PC-9 (cell line): ENCODE measurements at regions not wholly inside any gene's neighbourhood (a gene's known extent, or its start where the extent isn't known, plus 50 kb on each side); places are given as distances from the start of the nearest gene placed in this dataset.
"Not testable (repeated sequence)": the region's sequence is repeated elsewhere in the genome, so short reads cannot be mapped to it uniquely, and the experiment has no call there.

Experiments
- BruUV-seq: library from RNA; stranded (reverse); fragments of 400-500 nt; replicated peaks from 2 replicates; lab custom pipeline; 2021; lab: Mats Ljungman, UMichigan
- CTCF ChIA-PET: fragments of 300-600 bp; sonication (Branson Sonifier 250); formaldehyde crosslinking; loops from one replicate; lab custom pipeline; 2022; ENCODE audit warnings: antibody characterized with exemption; lab: Charles Lee
- POLR2A ChIA-PET: fragments of 300-600 bp; sonication (Branson Sonifier 250); formaldehyde crosslinking; loops from one replicate; lab custom pipeline; 2022; ENCODE audit warnings: antibody characterized with exemption; ENCODE audit not compliant: unreplicated experiment; lab: Charles Lee
- DNase-seq, 2 experiments: peaks; one replicate each; pipeline versions ENCODE4 v3.0.0 to v3.0.0-alpha.2; 2015 to 2022; ENCODE audit warnings: mixed read lengths in 1 of 2
- H2AFZ ChIP-seq: fragments of 200-600 bp; sonication (generic); 2 replicates; pipeline ENCODE4 v1.8.1; 2017; ENCODE audit warnings: antibody characterized with exemption
- H3F3A ChIP-seq: fragments of 200-600 bp; sonication (generic); 2 replicates; pipeline ENCODE4 v1.8.1; 2017; ENCODE audit warnings: antibody characterized with exemption, mild to moderate bottlenecking, low read depth; ENCODE audit not compliant: insufficient read depth
- H3K27ac ChIP-seq: fragments of 200-600 bp; sonication (generic); 2 replicates; pipeline ENCODE4 v1.6.1; 2016; ENCODE audit warnings: mixed run types
- H3K27me3 ChIP-seq: fragments of 200-600 bp; sonication (generic); 2 replicates; pipeline ENCODE4 v1.6.1; 2016; ENCODE audit warnings: low read depth, mixed run types; ENCODE audit not compliant: insufficient read depth
- H3K36me3 ChIP-seq: fragments of 200-600 bp; sonication (generic); 2 replicates; pipeline ENCODE4 v1.6.1; 2016; ENCODE audit warnings: low read depth, mixed run types
- H3K4me1 ChIP-seq: fragments of 200-600 bp; sonication (generic); replicated peaks from 2 replicates; pipeline ENCODE4 v1.6.1; 2016; ENCODE audit warnings: mixed run types; ENCODE audit not compliant: insufficient read depth
- H3K4me2 ChIP-seq: fragments of 200-600 bp; sonication (generic); 2 replicates; pipeline ENCODE4 v1.6.1; 2017; ENCODE audit warnings: mixed run types
- H3K4me3 ChIP-seq: fragments of 200-600 bp; sonication (generic); 2 replicates; pipeline ENCODE4 v1.6.1; 2016; ENCODE audit warnings: mixed run types
- H3K79me2 ChIP-seq: fragments of 200-600 bp; sonication (generic); 2 replicates; pipeline ENCODE4 v1.6.1; 2017; ENCODE audit warnings: low read depth, mixed run types
- H3K9me2 ChIP-seq: fragments of 200-600 bp; sonication (generic); 2 replicates; pipeline ENCODE4 v1.8.1; 2017; ENCODE audit warnings: mild to moderate bottlenecking; ENCODE audit not compliant: insufficient read depth
- H3K9me3 ChIP-seq: fragments of 200-600 bp; sonication (generic); 2 replicates; pipeline ENCODE4 v1.8.1; 2016; ENCODE audit warnings: low read depth; ENCODE audit not compliant: insufficient read depth
- H4K20me1 ChIP-seq: fragments of 200-600 bp; sonication (generic); 2 replicates; pipeline ENCODE4 v1.8.1; 2017; ENCODE audit not compliant: insufficient read depth
- EZH2 ChIP-seq: fragments of 200-600 bp; sonication (generic); IDR thresholded peaks from 2 replicates; pipeline ENCODE4 v1.8.0; 2017; ENCODE audit warnings: antibody characterized with exemption, low read depth
- intact Hi-C: fragments of 100-400 bp; cut with micrococcal nuclease; formaldehyde crosslinking; loops from one replicate; pipeline ENCODE4 v1.10.0; 2022; ENCODE audit not compliant: unreplicated experiment
- TF ChIP-seq, protein P1 (sequence below): fragments of 200-600 bp; sonication (generic); conservative IDR thresholded peaks from 2 replicates; pipeline ENCODE4 v1.6.1; 2017; ENCODE audit warnings: mixed run types, antibody characterized with exemption, mild to moderate bottlenecking, moderate library complexity

DNA sequence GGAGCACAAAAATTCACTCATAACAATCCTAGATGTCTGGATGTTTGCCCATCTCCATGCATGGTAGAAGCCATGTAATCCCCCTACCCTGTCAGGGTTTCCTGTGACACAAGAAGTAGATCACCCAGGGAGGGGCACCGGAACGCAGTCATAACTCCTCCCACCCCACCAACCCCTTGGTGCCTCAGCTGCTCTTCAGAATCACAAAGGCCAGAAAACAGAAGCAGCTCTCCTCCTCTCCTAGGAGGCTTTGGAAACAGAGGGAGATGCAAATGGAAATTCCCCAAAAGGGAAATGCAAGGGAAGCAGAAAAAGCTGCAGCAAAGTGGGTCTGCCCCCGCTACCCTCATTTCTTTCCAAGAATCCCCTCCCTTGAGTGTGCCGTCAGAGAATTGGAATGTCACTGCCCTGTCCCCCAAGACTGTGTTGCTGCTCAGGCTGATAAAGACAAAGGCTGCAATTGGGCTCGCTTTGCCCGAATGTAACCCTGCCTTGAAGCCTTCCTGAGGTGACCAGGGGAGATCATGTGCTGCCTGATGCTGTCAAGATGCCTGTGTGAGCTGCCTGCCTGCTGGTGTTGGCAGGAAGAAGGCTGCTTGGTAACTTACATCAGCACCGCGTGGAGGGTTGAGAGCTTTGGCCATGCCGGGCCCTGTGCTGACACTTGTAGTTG is 65.5 kb upstream of the ABCA1 start:
- no peaks in the 10 kb centered on the region for H3K9me2 ChIP-seq
- intact Hi-C loops: loop anchor here (2.0 to 5.0 kb wide), 4 partner anchors 13 to 299 kb away; partner anchors contain the start of gene SLC44A1
- H3K9me3 ChIP-seq: no peaks in the 10 kb centered on the region
- no peak overlapping the region for H2AFZ ChIP-seq
- no TSS peak for BruUV-seq
- POLR2A ChIA-PET: interaction anchor here (0.6 to 0.8 kb wide), 2 partner anchors 67 to 79 kb away, joined by 3 to 11 read pairs; no protein-coding TSS in a partner anchor
- peaks cover 51% of the 10 kb centered on the region for H3K4me1 ChIP-seq
- TF ChIP-seq EZH2: no peak
- TF ChIP-seq, protein P1, sequence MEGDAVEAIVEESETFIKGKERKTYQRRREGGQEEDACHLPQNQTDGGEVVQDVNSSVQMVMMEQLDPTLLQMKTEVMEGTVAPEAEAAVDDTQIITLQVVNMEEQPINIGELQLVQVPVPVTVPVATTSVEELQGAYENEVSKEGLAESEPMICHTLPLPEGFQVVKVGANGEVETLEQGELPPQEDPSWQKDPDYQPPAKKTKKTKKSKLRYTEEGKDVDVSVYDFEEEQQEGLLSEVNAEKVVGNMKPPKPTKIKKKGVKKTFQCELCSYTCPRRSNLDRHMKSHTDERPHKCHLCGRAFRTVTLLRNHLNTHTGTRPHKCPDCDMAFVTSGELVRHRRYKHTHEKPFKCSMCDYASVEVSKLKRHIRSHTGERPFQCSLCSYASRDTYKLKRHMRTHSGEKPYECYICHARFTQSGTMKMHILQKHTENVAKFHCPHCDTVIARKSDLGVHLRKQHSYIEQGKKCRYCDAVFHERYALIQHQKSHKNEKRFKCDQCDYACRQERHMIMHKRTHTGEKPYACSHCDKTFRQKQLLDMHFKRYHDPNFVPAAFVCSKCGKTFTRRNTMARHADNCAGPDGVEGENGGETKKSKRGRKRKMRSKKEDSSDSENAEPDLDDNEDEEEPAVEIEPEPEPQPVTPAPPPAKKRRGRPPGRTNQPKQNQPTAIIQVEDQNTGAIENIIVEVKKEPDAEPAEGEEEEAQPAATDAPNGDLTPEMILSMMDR: no peak
- H3K4me2 ChIP-seq: peak overlapping the region; percentile 99
- H3K36me3 ChIP-seq: no peaks in the 10 kb centered on the region
- peak; percentile 82 to 83 for DNase-seq
- H3K4me3 ChIP-seq: no peak overlapping the region
- H4K20me1 ChIP-seq: no peaks in the 10 kb centered on the region
- peak overlapping the region; percentile 99 for H3K27ac ChIP-seq
- peaks cover 37% of the 10 kb centered on the region for H3F3A ChIP-seq
- H3K27me3 ChIP-seq: no peaks in the 10 kb centered on the region
- no peaks in the 10 kb centered on the region for H3K79me2 ChIP-seq
- CTCF ChIA-PET: interaction anchor here (0.5 to 0.6 kb wide), 2 partner anchors 253 to 421 kb away, joined by 3 to 10 read pairs; no protein-coding TSS in a partner anchor

DNA sequence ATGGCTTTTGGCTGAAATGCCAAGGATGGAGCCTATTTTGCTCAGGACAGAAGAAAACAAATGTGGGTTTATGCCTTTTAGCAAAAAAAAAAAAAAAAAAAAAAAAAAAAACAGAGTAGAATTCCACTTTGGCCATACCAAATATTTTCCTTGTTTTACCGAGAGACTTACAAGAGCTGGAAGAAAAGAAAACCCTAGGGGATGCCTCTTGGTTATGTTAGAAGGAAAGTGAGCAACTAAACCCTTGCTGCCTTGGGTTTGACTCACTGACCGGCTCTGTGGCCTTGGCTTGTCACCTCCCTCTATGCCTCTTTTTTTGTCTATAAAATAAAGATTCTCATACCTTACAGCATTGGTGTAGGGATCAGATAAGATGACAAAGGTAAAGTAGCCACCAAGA is 69.6 kb upstream of the ABCA1 start:
- intact Hi-C loops: no loop called here
- Histone ChIP-seq H3K4me1 (peaks cover 18% of the 10 kb centered on the region), H3K9me2 (no peaks in the 10 kb centered on the region), H3K27me3 (no peaks in the 10 kb centered on the region), H3K4me3 (no peak overlapping the region), H2AFZ (no peak overlapping the region), H3K27ac (no peak overlapping the region), H3F3A (peaks cover 9% of the 10 kb centered on the region; the same call in 1 of the 2 replicates), H3K4me2 (no peak overlapping the region), H3K9me3 (no peaks in the 10 kb centered on the region), H3K79me2 (no peaks in the 10 kb centered on the region), H4K20me1 (no peaks in the 10 kb centered on the region), H3K36me3 (no peaks in the 10 kb centered on the region)
- no TSS peak for BruUV-seq
- no peak for TF ChIP-seq EZH2
- TF ChIP-seq, protein P1: no peak
- POLR2A ChIA-PET: interaction anchor here (0.6 kb wide), 1 partner anchor 10 kb away, joined by 4 read pairs; no protein-coding TSS in a partner anchor
- CTCF ChIA-PET: no interaction called here
- DNase-seq: no peak

DNA sequence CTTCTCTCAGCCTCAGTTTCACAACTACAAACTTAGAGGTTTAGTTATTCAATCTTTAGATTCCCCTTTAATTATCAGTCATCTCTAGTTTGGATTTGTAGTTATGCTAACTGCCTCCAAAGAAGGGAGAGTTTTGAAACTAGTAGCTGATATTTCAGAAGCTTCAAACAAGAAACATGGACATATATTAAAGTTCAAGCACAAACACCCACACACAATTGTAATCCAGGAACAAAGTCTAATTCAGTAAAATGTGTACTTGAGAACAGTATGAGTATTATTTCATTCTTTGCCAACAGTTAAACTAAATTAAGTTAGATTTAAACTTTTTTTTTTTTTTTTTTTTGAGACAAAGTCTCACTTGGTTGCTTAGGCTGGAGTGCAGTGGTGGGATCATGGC is 71.2 kb upstream of the ABCA1 start:
- Histone ChIP-seq H3K27me3 (no peaks in the 10 kb centered on the region), H3K9me2 (no peaks in the 10 kb centered on the region), H3K4me3 (no peak overlapping the region), H3K79me2 (no peaks in the 10 kb centered on the region), H2AFZ (no peak overlapping the region), H3K36me3 (no peaks in the 10 kb centered on the region), H3K4me2 (no peak overlapping the region), H3K4me1 (peaks cover 2% of the 10 kb centered on the region), H3K27ac (no peak overlapping the region), H4K20me1 (no peaks in the 10 kb centered on the region), H3F3A (no peaks in the 10 kb centered on the region; the same call in 1 of the 2 replicates), H3K9me3 (no peaks in the 10 kb centered on the region)
- ChIA-PET CTCF (no interaction called here), POLR2A (no interaction called here)
- DNase-seq: no peak
- TF ChIP-seq, protein P1: no peak
- no peak for TF ChIP-seq EZH2
- intact Hi-C loops: no loop called here
- no TSS peak for BruUV-seq

DNA sequence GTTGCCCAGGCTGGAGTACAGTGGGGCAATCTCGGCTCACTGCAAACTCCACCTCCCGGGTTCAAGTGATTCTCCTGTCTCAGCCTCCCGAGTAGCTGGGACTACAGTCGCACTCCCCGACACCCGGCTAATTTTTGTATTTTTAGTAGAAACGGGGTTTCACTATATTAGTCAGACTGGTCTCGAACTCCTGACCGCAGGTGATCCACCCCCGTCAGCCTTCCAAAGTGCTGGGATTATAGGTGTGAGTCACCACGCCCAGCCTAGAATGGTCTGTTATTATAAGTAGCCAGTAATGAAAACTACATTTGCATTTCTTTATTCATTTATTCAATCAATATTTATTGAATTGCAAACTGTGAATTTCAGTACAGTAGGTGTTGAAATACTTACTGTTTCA is 72.6 kb upstream of the ABCA1 start:
- H3K27ac ChIP-seq, H4K20me1 ChIP-seq, H2AFZ ChIP-seq, H3K79me2 ChIP-seq, H3F3A ChIP-seq, H3K4me3 ChIP-seq, H3K36me3 ChIP-seq, H3K4me1 ChIP-seq, CTCF ChIA-PET, POLR2A ChIA-PET, BruUV-seq, H3K9me2 ChIP-seq, H3K27me3 ChIP-seq, intact Hi-C loops, H3K9me3 ChIP-seq, H3K4me2 ChIP-seq, DNase-seq: not testable (repeated sequence)
